HEK293 (cell line): ENCODE measurements at regions not wholly inside any gene's neighbourhood (a gene's known extent, or its start where the extent isn't known, plus 50 kb on each side); places are given as distances from the start of the nearest gene placed in this dataset.
A peak's percentile ranks its signal among the peaks of the same experiment; 100 is the strongest.
"Not testable (repeated sequence)": the region's sequence is repeated elsewhere in the genome, so short reads cannot be mapped to it uniquely, and the experiment has no call there.

Experiments
- CTCF ChIA-PET: fragments of 350-600 bp; formaldehyde crosslinking; extraction: SDS; loops from one replicate; lab custom pipeline; 2021; ENCODE audit warnings: antibody characterized with exemption; lab: Yijun Ruan, JAX
- POLR2A ChIA-PET: fragments of 300-600 bp; formaldehyde crosslinking; extraction: SDS; loops from one replicate; lab custom pipeline; 2020; ENCODE audit warnings: antibody characterized with exemption, inconsistent platforms; lab: Yijun Ruan, JAX
- H3K27ac ChIP-seq: fragments of 200-500 bp; sonication (Bioruptor generic); 2 replicates; pipeline ENCODE4 v1.5.1; 2014; ENCODE audit warnings: low read depth, low read length, control low read depth, inconsistent platforms; ENCODE audit errors: extremely low read depth
- H3K36me3 ChIP-seq, 2 experiments: fragments of 200-500 bp in 1 of 2; sonication (Bioruptor generic) in 1 of 2; 1 replicate in 1 of 2; 2 replicates in 1 of 2; pipeline ENCODE4 v1.5.1; 2014 to 2017; ENCODE audit warnings: inconsistent platforms in 2 of 2, low read length in 2 of 2; ENCODE audit not compliant: control insufficient read depth in 2 of 2, insufficient read depth in 1 of 2
- H3K4me1 ChIP-seq: fragments of 200-500 bp; sonication (Bioruptor generic); 2 replicates; pipeline ENCODE4 v1.5.1; 2014; ENCODE audit warnings: mild to moderate bottlenecking, low read length, inconsistent platforms; ENCODE audit not compliant: control insufficient read depth, insufficient read depth
- H3K4me3 ChIP-seq: 2 replicates; pipeline ENCODE4 v1.5.1; 2011; ENCODE audit warnings: low read depth, mild to moderate bottlenecking, control low read depth, low read length, moderate library complexity
- H3K9me3 ChIP-seq: fragments of 200-500 bp; sonication (Bioruptor generic); 2 replicates; pipeline ENCODE4 v1.5.1; 2014; ENCODE audit warnings: low read depth, low read length, inconsistent platforms; ENCODE audit not compliant: control insufficient read depth, insufficient read depth
- HIC1 ChIP-seq: fragments of 450-650 bp; formaldehyde crosslinking; IDR thresholded peaks from 2 replicates; pipeline ENCODE4 v1.5.1; 2016; ENCODE audit warnings: missing biosample characterization, missing genetic modification characterization
- HOXA7 ChIP-seq: sonication (generic); formaldehyde crosslinking; IDR thresholded peaks from 2 replicates; pipeline ENCODE4 v1.8.1; 2022; ENCODE audit warnings: missing genetic modification reagents, borderline replicate concordance
- KLF7 ChIP-seq: fragments of 450-650 bp; formaldehyde crosslinking; IDR thresholded peaks from 2 replicates; pipeline ENCODE4 v1.5.1; 2016; ENCODE audit warnings: missing biosample characterization, missing genetic modification characterization, borderline replicate concordance
- KLF9 ChIP-seq: fragments of 450-650 bp; formaldehyde crosslinking; IDR thresholded peaks from 2 replicates; pipeline ENCODE4 v1.5.1; 2016; ENCODE audit warnings: missing biosample characterization, missing genetic modification characterization, low read depth
- PATZ1 ChIP-seq: fragments of 450-650 bp; formaldehyde crosslinking; IDR thresholded peaks from 2 replicates; pipeline ENCODE4 v1.5.1; 2016; ENCODE audit warnings: missing biosample characterization, missing genetic modification characterization
- REST ChIP-seq: fragments of 450-650 bp; formaldehyde crosslinking; IDR thresholded peaks from 2 replicates; pipeline ENCODE4 v1.5.1; 2016; ENCODE audit warnings: missing biosample characterization, missing genetic modification characterization
- ZBTB11 ChIP-seq: fragments of 450-650 bp; formaldehyde crosslinking; conservative IDR thresholded peaks from 2 replicates; pipeline ENCODE4 v1.5.1; 2016; ENCODE audit warnings: low read depth, missing biosample characterization, missing genetic modification characterization
- ZBTB48 ChIP-seq: fragments of 450-650 bp; formaldehyde crosslinking; IDR thresholded peaks from 2 replicates; pipeline ENCODE4 v1.5.1; 2016; ENCODE audit warnings: missing biosample characterization, missing genetic modification characterization
- ZNF133 ChIP-seq: fragments of 450-650 bp; formaldehyde crosslinking; IDR thresholded peaks from 2 replicates; pipeline ENCODE4 v1.5.1; 2016; ENCODE audit warnings: missing biosample characterization, missing genetic modification characterization
- ZNF157 ChIP-seq: fragments of 450-650 bp; formaldehyde crosslinking; IDR thresholded peaks from 2 replicates; pipeline ENCODE4 v1.5.1; 2016; ENCODE audit warnings: missing biosample characterization, missing genetic modification characterization
- ZNF16 ChIP-seq: fragments of 450-650 bp; formaldehyde crosslinking; IDR thresholded peaks from 2 replicates; pipeline ENCODE4 v1.5.1; 2016; ENCODE audit warnings: low read depth, missing biosample characterization, missing genetic modification characterization
- ZNF404 ChIP-seq: fragments of 450-650 bp; formaldehyde crosslinking; IDR thresholded peaks from 2 replicates; pipeline ENCODE4 v1.5.1; 2017; ENCODE audit warnings: missing biosample characterization, missing genetic modification characterization
- ZNF514 ChIP-seq: fragments of 450-650 bp; formaldehyde crosslinking; IDR thresholded peaks from 2 replicates; pipeline ENCODE4 v1.5.1; 2016; ENCODE audit warnings: missing biosample characterization, missing genetic modification characterization
- ZNF639 ChIP-seq: fragments of 450-650 bp; formaldehyde crosslinking; IDR thresholded peaks from 2 replicates; pipeline ENCODE4 v1.5.1; 2016; ENCODE audit warnings: missing biosample characterization, missing genetic modification characterization
- ZNF677 ChIP-seq: fragments of 450-650 bp; IDR thresholded peaks from 2 replicates; pipeline ENCODE4 v1.5.0; 2018; ENCODE audit warnings: missing biosample characterization, mild to moderate bottlenecking, missing genetic modification characterization, moderate library complexity

GRCh38 chr10:21352886-21353285 is 172.6 kb downstream of the SKIDA1 start:
- H3K27ac ChIP-seq = no peak overlapping the region
- no peak for TF ChIP-seq PATZ1 (tag by site-specific recombination)
- TF ChIP-seq ZNF133 (tag by site-specific recombination) = no peak
- TF ChIP-seq ZNF16 = no peak
- no peak for TF ChIP-seq ZNF677 (tag by site-specific recombination)
- TF ChIP-seq ZNF157 (tag by site-specific recombination) = no peak
- no peak for TF ChIP-seq ZNF639 (tag by site-specific recombination)
- TF ChIP-seq, all 188 proteins: peak for 0
- CTCF ChIA-PET = no interaction called here
- no peak overlapping the region for H3K4me3 ChIP-seq
- POLR2A ChIA-PET = no interaction called here
- H3K9me3 ChIP-seq = no peaks in the 10 kb centered on the region
- H3K36me3 ChIP-seq = no peaks in the 10 kb centered on the region
- peaks cover 11% of the 10 kb centered on the region; the same call in 1 of the 2 replicates for H3K4me1 ChIP-seq

- H3K36me3 ChIP-seq, POLR2A ChIA-PET, H3K9me3 ChIP-seq, H3K27ac ChIP-seq, H3K4me3 ChIP-seq: not testable (repeated sequence)
- CTCF ChIA-PET = interaction anchor here (0.6 kb wide), 1 partner anchor 189 kb away, joined by 3 read pairs; no protein-coding TSS in a partner anchor
- H3K4me1 ChIP-seq = peaks cover 11% of the 10 kb centered on the region; the same call in 1 of the 2 replicates
These were observed 173.9 kb downstream of the SKIDA1 start for GRCh38 chr10:21351594-21351993.

- ChIA-PET POLR2A (interaction anchor here (0.8 to 1.2 kb wide), 2 partner anchors 70 to 146 kb away, joined by 3 read pairs; no protein-coding TSS in a partner anchor), CTCF (interaction anchor here (0.5 to 0.8 kb wide), 4 partner anchors 10 to 847 kb away, joined by 3 read pairs; no protein-coding TSS in a partner anchor)
- peak overlapping the region; percentile 58 for H3K27ac ChIP-seq
- no peak for TF ChIP-seq ZBTB48 (tag by site-specific recombination)
- TF ChIP-seq, all 188 proteins: peak for 0
- Histone ChIP-seq H3K4me1 (peaks cover 11% of the 10 kb centered on the region; the same call in 1 of the 2 replicates), H3K36me3 (no peaks in the 10 kb centered on the region), H3K4me3 (no peak overlapping the region), H3K9me3 (no peaks in the 10 kb centered on the region)
These were observed 175.6 kb downstream of the SKIDA1 start for GRCh38 chr10:21349912-21350286.

- no peaks in the 10 kb centered on the region for H3K9me3 ChIP-seq
- ChIA-PET POLR2A (no interaction called here), CTCF (no interaction called here)
- H3K27ac ChIP-seq = no peak overlapping the region
- H3K4me1 ChIP-seq = peaks cover 11% of the 10 kb centered on the region; the same call in 1 of the 2 replicates
- H3K36me3 ChIP-seq = no peaks in the 10 kb centered on the region
- no peak overlapping the region for H3K4me3 ChIP-seq
- no peak for TF ChIP-seq HIC1 (tag by site-specific recombination)
- TF ChIP-seq KLF9 (tag by site-specific recombination) = no peak
- TF ChIP-seq ZNF514 (tag by site-specific recombination) = no peak
- no peak for TF ChIP-seq ZBTB11
- no peak for TF ChIP-seq KLF7 (tag by site-specific recombination)
- TF ChIP-seq REST = no peak
- TF ChIP-seq ZNF404 (tag by site-specific recombination) = no peak
- TF ChIP-seq HOXA7 (CRISPR knock-in tag) = no peak
These were observed 177.7 kb downstream of the SKIDA1 start for GRCh38 chr10:21347785-21348170.
